Lung (tissue), 11 donors: ENCODE measurements at regions not wholly inside any gene's neighbourhood (a gene's known extent, or its start where the extent isn't known, plus 50 kb on each side); places are given as distances from the start of the nearest gene placed in this dataset.

Experiments used
- ATAC-seq: fragments of 200-7000 bp; cut with Tn5 transposase; one replicate; pipeline ENCODE4 v1.9.1; 2020; ENCODE audit warnings: moderate number of reproducible peaks; ENCODE audit not compliant: insufficient read depth, low FRiP score
- DNase-seq, 3 donors: peaks; one replicate each; pipeline ENCODE4 v3.0.0-alpha.2; 2013 to 2017
- H3K27ac ChIP-seq, 2 donors: one replicate each; pipeline ENCODE4 v1.5.1; 2013; ENCODE audit warnings: mild to moderate bottlenecking in 2 of 2, moderate library complexity in 2 of 2, control low read depth in 1 of 2, inconsistent platforms in 1 of 2, low read depth in 1 of 2, low read length in 1 of 2
- H3K27me3 ChIP-seq, 3 donors: one replicate each; pipeline ENCODE4 v1.5.1; 2013; ENCODE audit warnings: low read length in 2 of 3; ENCODE audit not compliant: control insufficient read depth in 3 of 3, insufficient read depth in 3 of 3
- H3K36me3 ChIP-seq, 4 donors: one replicate each; pipeline ENCODE4 v1.5.1; 2013; ENCODE audit warnings: low read length in 4 of 4, mild to moderate bottlenecking in 1 of 4, moderate library complexity in 1 of 4; ENCODE audit not compliant: control insufficient read depth in 4 of 4, insufficient read depth in 4 of 4
- H3K4me1 ChIP-seq, 5 donors: one replicate each; pipeline ENCODE4 v1.5.1; 2013; ENCODE audit warnings: low read length in 5 of 5, mild to moderate bottlenecking in 2 of 5, moderate library complexity in 1 of 5; ENCODE audit not compliant: control insufficient read depth in 5 of 5, insufficient read depth in 5 of 5
- H3K4me3 ChIP-seq: one replicate; pipeline ENCODE4 v1.5.1; 2013; ENCODE audit warnings: mild to moderate bottlenecking, control low read depth, moderate library complexity
- H3K9ac ChIP-seq, 2 donors: one replicate each; pipeline ENCODE4 v1.5.1; 2013; ENCODE audit warnings: low read length in 2 of 2, control low read depth in 1 of 2; ENCODE audit not compliant: insufficient read depth in 1 of 2
- H3K9me3 ChIP-seq, 4 donors: one replicate each; pipeline ENCODE4 v1.5.1; 2013; ENCODE audit warnings: low read length in 3 of 4, mild to moderate bottlenecking in 1 of 4, moderate library complexity in 1 of 4; ENCODE audit not compliant: control insufficient read depth in 4 of 4, insufficient read depth in 3 of 4
- WGBS, 2 donors: extraction: QIAGEN DNeasy Blood & Tissue Kit; methylation state at CpG; one replicate each; pipeline ENCODE4 v1.1.7; 2013; 5-methylcytosine and 5-hydroxymethylcytosine counted together
- TF ChIP-seq, protein P1 (sequence below): IDR thresholded peaks from 2 replicates; pipeline ENCODE4 v1.5.1; 2012; ENCODE audit warnings: mild to moderate bottlenecking; ENCODE audit errors: control extremely low read depth, extremely low read depth
- donor health status: control.
- donor health status: control.
- donor health status: Bipolar disorder and iron deficiency.
- donor health status: healthy.
- donor health status: DM: yes; HTN: yes; CAD: no.

DNA sequence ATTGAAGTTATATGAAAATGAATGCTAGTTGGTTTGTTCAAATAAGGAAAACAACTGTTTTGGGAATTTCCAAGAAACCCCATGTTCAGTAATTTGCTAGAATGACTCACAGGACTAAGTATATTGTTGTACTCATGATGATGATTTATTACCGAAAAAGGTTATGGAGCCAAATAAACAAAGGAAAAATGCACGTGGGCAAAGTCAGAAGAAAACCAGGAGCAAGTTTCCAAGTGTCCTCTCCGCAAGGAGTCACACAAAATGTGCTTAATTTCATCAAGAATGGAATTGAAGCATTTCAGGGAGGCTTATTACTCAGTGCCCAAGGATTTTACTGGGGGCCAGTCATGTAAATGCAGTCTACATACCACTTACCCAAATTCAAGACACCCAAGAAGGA, 1652.4 kb upstream of the TMEFF2 start:
- no peak for DNase-seq
- no peak overlapping the region for H3K9ac ChIP-seq
- no peak for ATAC-seq
- no peak overlapping the region for H3K4me3 ChIP-seq
- no peaks in the 10 kb centered on the region for H3K9me3 ChIP-seq
- 63 to 71% methylated on average over 3 of the region's 3 CpGs for WGBS, 2 donors
- no peaks in the 10 kb centered on the region for H3K4me1 ChIP-seq
- no peaks in the 10 kb centered on the region for H3K27me3 ChIP-seq
- H3K27ac ChIP-seq = no peak overlapping the region
- TF ChIP-seq, protein P1, sequence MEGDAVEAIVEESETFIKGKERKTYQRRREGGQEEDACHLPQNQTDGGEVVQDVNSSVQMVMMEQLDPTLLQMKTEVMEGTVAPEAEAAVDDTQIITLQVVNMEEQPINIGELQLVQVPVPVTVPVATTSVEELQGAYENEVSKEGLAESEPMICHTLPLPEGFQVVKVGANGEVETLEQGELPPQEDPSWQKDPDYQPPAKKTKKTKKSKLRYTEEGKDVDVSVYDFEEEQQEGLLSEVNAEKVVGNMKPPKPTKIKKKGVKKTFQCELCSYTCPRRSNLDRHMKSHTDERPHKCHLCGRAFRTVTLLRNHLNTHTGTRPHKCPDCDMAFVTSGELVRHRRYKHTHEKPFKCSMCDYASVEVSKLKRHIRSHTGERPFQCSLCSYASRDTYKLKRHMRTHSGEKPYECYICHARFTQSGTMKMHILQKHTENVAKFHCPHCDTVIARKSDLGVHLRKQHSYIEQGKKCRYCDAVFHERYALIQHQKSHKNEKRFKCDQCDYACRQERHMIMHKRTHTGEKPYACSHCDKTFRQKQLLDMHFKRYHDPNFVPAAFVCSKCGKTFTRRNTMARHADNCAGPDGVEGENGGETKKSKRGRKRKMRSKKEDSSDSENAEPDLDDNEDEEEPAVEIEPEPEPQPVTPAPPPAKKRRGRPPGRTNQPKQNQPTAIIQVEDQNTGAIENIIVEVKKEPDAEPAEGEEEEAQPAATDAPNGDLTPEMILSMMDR = no peak
- H3K36me3 ChIP-seq = no peaks in the 10 kb centered on the region

GRCh38 chr2:193845604-193846003, 1650.9 kb upstream of the TMEFF2 start:
- ATAC-seq = no peak
- no peaks in the 10 kb centered on the region for H3K9me3 ChIP-seq
- H3K36me3 ChIP-seq = no peaks in the 10 kb centered on the region
- no peak overlapping the region for H3K4me3 ChIP-seq
- no peak overlapping the region for H3K9ac ChIP-seq
- 56% methylated on average over 1 of the region's 1 CpG for WGBS, 2 donors
- TF ChIP-seq, protein P1 = no peak
- H3K27ac ChIP-seq = no peak overlapping the region
- DNase-seq = no peak
- no peaks in the 10 kb centered on the region for H3K27me3 ChIP-seq
- H3K4me1 ChIP-seq = no peaks in the 10 kb centered on the region

GRCh38 chr2:193843675-193844074, 1648.9 kb upstream of the TMEFF2 start:
- ATAC-seq = no peak
- Histone ChIP-seq H3K9ac (no peak overlapping the region), H3K4me3 (no peak overlapping the region), H3K36me3 (no peaks in the 10 kb centered on the region), H3K4me1 (no peaks in the 10 kb centered on the region), H3K27ac (no peak overlapping the region), H3K27me3 (no peaks in the 10 kb centered on the region), H3K9me3 (no peaks in the 10 kb centered on the region)
- TF ChIP-seq, protein P1 = no peak
- WGBS, 2 donors = 74 to 84% methylated on average over 3 of the region's 3 CpGs
- no peak for DNase-seq

- no peak overlapping the region for H3K27ac ChIP-seq
- no peak for DNase-seq
- no peaks in the 10 kb centered on the region for H3K36me3 ChIP-seq
- H3K9ac ChIP-seq = no peak overlapping the region
- no peaks in the 10 kb centered on the region for H3K4me1 ChIP-seq
- 67 to 73% methylated on average over 3 of the region's 3 CpGs for WGBS, 2 donors
- no peaks in the 10 kb centered on the region for H3K27me3 ChIP-seq
- no peak overlapping the region for H3K4me3 ChIP-seq
- TF ChIP-seq, protein P1 = no peak
- H3K9me3 ChIP-seq = no peaks in the 10 kb centered on the region
- ATAC-seq = no peak
These were observed 1646.8 kb upstream of the TMEFF2 start for GRCh38 chr2:193841384-193842150.
